Lower leg skin (tissue), 3 donors: ENCODE measurements at regions not wholly inside any gene's neighbourhood (a gene's known extent, or its start where the extent isn't known, plus 50 kb on each side); places are given as distances from the start of the nearest gene placed in this dataset.

Experiments
- POLR2A ChIP-seq, 2 donors: fragments of 450-650 bp; IDR thresholded peaks; one replicate each; pipeline ENCODE4 v1.6.1; 2016 to 2017; ENCODE audit warnings: antibody characterized with exemption in 2 of 2, mild to moderate bottlenecking in 1 of 2, moderate library complexity in 1 of 2
- TF ChIP-seq, protein P1 (sequence below), 3 donors: fragments of 450-650 bp; IDR thresholded peaks; one replicate each; pipeline ENCODE4 v1.5.1; 2016; ENCODE audit warnings: antibody characterized with exemption in 3 of 3, mild to moderate bottlenecking in 3 of 3, moderate library complexity in 2 of 3

DNA sequence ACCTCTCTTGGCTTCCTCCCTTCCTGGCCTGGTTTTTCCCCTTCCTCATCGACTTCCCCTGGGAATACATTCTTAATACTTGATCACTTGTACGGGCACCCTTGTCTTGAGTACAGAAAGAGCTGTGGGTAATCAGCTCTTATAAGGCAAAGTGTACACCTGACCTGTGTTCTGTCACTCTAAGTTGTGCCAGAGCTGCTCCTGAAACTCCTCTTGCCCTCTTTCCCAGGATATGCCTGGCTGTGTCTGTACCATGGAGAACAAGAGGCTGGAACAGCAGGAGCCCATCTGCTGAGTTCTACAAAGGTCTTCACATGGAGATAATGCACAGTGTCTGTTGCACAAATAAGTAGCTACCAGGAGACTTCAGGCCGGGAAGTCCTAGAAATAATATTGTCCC, 110.1 kb downstream of the FOXA2 start:
- TF ChIP-seq, protein P1, sequence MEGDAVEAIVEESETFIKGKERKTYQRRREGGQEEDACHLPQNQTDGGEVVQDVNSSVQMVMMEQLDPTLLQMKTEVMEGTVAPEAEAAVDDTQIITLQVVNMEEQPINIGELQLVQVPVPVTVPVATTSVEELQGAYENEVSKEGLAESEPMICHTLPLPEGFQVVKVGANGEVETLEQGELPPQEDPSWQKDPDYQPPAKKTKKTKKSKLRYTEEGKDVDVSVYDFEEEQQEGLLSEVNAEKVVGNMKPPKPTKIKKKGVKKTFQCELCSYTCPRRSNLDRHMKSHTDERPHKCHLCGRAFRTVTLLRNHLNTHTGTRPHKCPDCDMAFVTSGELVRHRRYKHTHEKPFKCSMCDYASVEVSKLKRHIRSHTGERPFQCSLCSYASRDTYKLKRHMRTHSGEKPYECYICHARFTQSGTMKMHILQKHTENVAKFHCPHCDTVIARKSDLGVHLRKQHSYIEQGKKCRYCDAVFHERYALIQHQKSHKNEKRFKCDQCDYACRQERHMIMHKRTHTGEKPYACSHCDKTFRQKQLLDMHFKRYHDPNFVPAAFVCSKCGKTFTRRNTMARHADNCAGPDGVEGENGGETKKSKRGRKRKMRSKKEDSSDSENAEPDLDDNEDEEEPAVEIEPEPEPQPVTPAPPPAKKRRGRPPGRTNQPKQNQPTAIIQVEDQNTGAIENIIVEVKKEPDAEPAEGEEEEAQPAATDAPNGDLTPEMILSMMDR (IDR thresholded peaks at IDR 0.05) = no peak
- no peak for TF ChIP-seq POLR2A (IDR thresholded peaks at IDR 0.05)
